Mesendoderm (in vitro differentiated cells): ENCODE measurements at regions not wholly inside any gene's neighbourhood (a gene's known extent, or its start where the extent isn't known, plus 50 kb on each side); places are given as distances from the start of the nearest gene placed in this dataset.
A peak's percentile ranks its signal among the peaks of the same experiment; 100 is the strongest.

Experiments
- DNase-seq: peaks from one replicate; pipeline ENCODE4 v3.0.0; 2013
- H2AK5ac ChIP-seq: 2 replicates; pipeline ENCODE4 v1.6.1; 2013; ENCODE audit warnings: low read length, inconsistent platforms
- H2BK120ac ChIP-seq: 2 replicates; pipeline ENCODE4 v1.6.1; 2013; ENCODE audit warnings: low read depth, mild to moderate bottlenecking, low read length, moderate library complexity, mixed read lengths
- H2BK15ac ChIP-seq: replicated peaks from 2 replicates; pipeline ENCODE4 v1.6.1; 2013; ENCODE audit warnings: low read depth, mild to moderate bottlenecking, moderate library complexity
- H2BK5ac ChIP-seq: 2 replicates; pipeline ENCODE4 v1.6.1; 2013; ENCODE audit warnings: low read length, inconsistent platforms
- H3K18ac ChIP-seq: 2 replicates; pipeline ENCODE4 v1.6.1; 2013; ENCODE audit warnings: mild to moderate bottlenecking, low read length, mixed read lengths
- H3K23ac ChIP-seq: one replicate; pipeline ENCODE4 v1.6.1; 2013; ENCODE audit warnings: low read length
- H3K27ac ChIP-seq: 2 replicates; pipeline ENCODE4 v1.5.1; 2013; ENCODE audit warnings: low read depth, mild to moderate bottlenecking, inconsistent platforms, low read length, moderate library complexity
- H3K27me3 ChIP-seq: 2 replicates; pipeline ENCODE4 v1.6.1; 2013; ENCODE audit warnings: low read length, control low read depth, mild to moderate bottlenecking, inconsistent platforms; ENCODE audit not compliant: insufficient read depth, poor library complexity
- H3K36me3 ChIP-seq: 2 replicates; pipeline ENCODE4 v1.6.1; 2013; ENCODE audit warnings: low read length, inconsistent platforms; ENCODE audit not compliant: control insufficient read depth, insufficient read depth
- H3K4ac ChIP-seq: one replicate; pipeline ENCODE4 v1.6.1; 2013; ENCODE audit warnings: low read depth, mild to moderate bottlenecking, low read length, moderate library complexity
- H3K4me1 ChIP-seq: 2 replicates; pipeline ENCODE4 v1.6.1; 2013; ENCODE audit warnings: low read depth, low read length, inconsistent platforms; ENCODE audit not compliant: control insufficient read depth
- H3K4me2 ChIP-seq: 2 replicates; pipeline ENCODE4 v1.6.1; 2013; ENCODE audit warnings: low read length
- H3K4me3 ChIP-seq: 2 replicates; pipeline ENCODE4 v1.5.1; 2013; ENCODE audit warnings: mild to moderate bottlenecking, low read length
- H3K56ac ChIP-seq: one replicate; pipeline ENCODE4 v1.6.1; 2013; ENCODE audit warnings: low read length
- H3K79me1 ChIP-seq: 2 replicates; pipeline ENCODE4 v1.6.1; 2013; ENCODE audit warnings: low read length, inconsistent platforms
- H3K79me2 ChIP-seq: 2 replicates; pipeline ENCODE4 v1.6.1; 2013; ENCODE audit warnings: mild to moderate bottlenecking, low read length; ENCODE audit not compliant: control insufficient read depth, insufficient read depth
- H3K9ac ChIP-seq: 2 replicates; pipeline ENCODE4 v1.6.1; 2013; ENCODE audit warnings: low read length, inconsistent platforms
- H4K5ac ChIP-seq: one replicate; pipeline ENCODE4 v1.6.1; 2013; ENCODE audit warnings: low read length
- H4K8ac ChIP-seq: one replicate; pipeline ENCODE4 v1.6.1; 2013; ENCODE audit warnings: low read depth, mild to moderate bottlenecking, control low read depth, low read length, moderate library complexity
- WGBS: extraction: QIAGEN DNeasy Blood & Tissue Kit; methylation state at CpG from one replicate; pipeline ENCODE4 v1.1.7; 2013; ENCODE audit warnings: low lambda C conversion rate, missing lambda C conversion rate; ENCODE audit not compliant: insufficient coverage; ENCODE audit errors: extremely low coverage; 5-methylcytosine and 5-hydroxymethylcytosine counted together

GRCh38 chr1:215488850-215489249, 78.3 kb upstream of the KCTD3 start:
- H2AK5ac ChIP-seq, result no peak overlapping the region
- H3K79me2 ChIP-seq, result no peaks in the 10 kb centered on the region
- no peak overlapping the region for H2BK120ac ChIP-seq
- H4K5ac ChIP-seq, result no peak overlapping the region
- no peak for DNase-seq
- no peak overlapping the region for H3K4me3 ChIP-seq
- no peak overlapping the region for H2BK15ac ChIP-seq
- H3K79me1 ChIP-seq, result no peaks in the 10 kb centered on the region
- no peaks in the 10 kb centered on the region for H3K36me3 ChIP-seq
- H3K56ac ChIP-seq, result no peak overlapping the region
- no peak overlapping the region for H3K9ac ChIP-seq
- H3K27ac ChIP-seq, result no peak overlapping the region
- H3K23ac ChIP-seq, result no peak overlapping the region
- no peak overlapping the region for H2BK5ac ChIP-seq
- no peak overlapping the region for H4K8ac ChIP-seq
- no CpG with 5 or more reads among the region's 1 CpG for WGBS
- H3K18ac ChIP-seq, result no peak overlapping the region
- H3K4me2 ChIP-seq, result no peak overlapping the region
- H3K4me1 ChIP-seq, result no peaks in the 10 kb centered on the region
- H3K4ac ChIP-seq, result no peak overlapping the region
- H3K27me3 ChIP-seq, result no peaks in the 10 kb centered on the region

GRCh38 chr1:215489771-215490565, 77.1 kb upstream of the KCTD3 start:
- Histone ChIP-seq H3K9ac (no peak overlapping the region), H3K18ac (no peak overlapping the region), H3K56ac (no peak overlapping the region), H3K4ac (no peak overlapping the region), H3K4me1 (no peaks in the 10 kb centered on the region), H3K4me3 (no peak overlapping the region), H3K79me1 (no peaks in the 10 kb centered on the region), H2BK120ac (no peak overlapping the region), H3K4me2 (no peak overlapping the region), H4K8ac (no peak overlapping the region), H2BK15ac (no peak overlapping the region), H3K23ac (no peak overlapping the region), H4K5ac (no peak overlapping the region), H2BK5ac (no peak overlapping the region), H3K36me3 (no peaks in the 10 kb centered on the region), H2AK5ac (no peak overlapping the region), H3K27ac (no peak overlapping the region), H3K79me2 (no peaks in the 10 kb centered on the region), H3K27me3 (no peaks in the 10 kb centered on the region)
- DNase-seq, result no peak
- no CpG with 5 or more reads among the region's 3 CpGs for WGBS

- Histone ChIP-seq H2BK5ac (no peak overlapping the region), H3K79me2 (no peaks in the 10 kb centered on the region), H3K9ac (no peak overlapping the region), H3K27ac (no peak overlapping the region), H3K4ac (no peak overlapping the region), H2BK120ac (no peak overlapping the region), H3K4me1 (no peaks in the 10 kb centered on the region), H2BK15ac (no peak overlapping the region), H2AK5ac (no peak overlapping the region), H3K4me3 (no peak overlapping the region), H3K56ac (no peak overlapping the region), H3K27me3 (no peaks in the 10 kb centered on the region), H4K5ac (no peak overlapping the region), H3K36me3 (no peaks in the 10 kb centered on the region), H3K4me2 (no peak overlapping the region), H4K8ac (no peak overlapping the region), H3K18ac (no peak overlapping the region), H3K79me1 (no peaks in the 10 kb centered on the region), H3K23ac (no peak overlapping the region)
- WGBS, result no CpG with 5 or more reads among the region's 7 CpGs
- peak; percentile 4 for DNase-seq
Measured at GRCh38 chr1:215497528-215497927, 69.6 kb upstream of the KCTD3 start.

- Histone ChIP-seq H2BK5ac (no peak overlapping the region), H3K27me3 (no peaks in the 10 kb centered on the region), H3K27ac (no peak overlapping the region), H2AK5ac (no peak overlapping the region), H3K18ac (no peak overlapping the region), H4K5ac (no peak overlapping the region), H3K4me2 (no peak overlapping the region), H3K4me3 (no peak overlapping the region), H3K79me2 (no peaks in the 10 kb centered on the region), H3K56ac (no peak overlapping the region), H3K23ac (no peak overlapping the region), H2BK120ac (no peak overlapping the region), H3K36me3 (no peaks in the 10 kb centered on the region), H4K8ac (no peak overlapping the region), H3K9ac (no peak overlapping the region), H3K4ac (no peak overlapping the region), H3K79me1 (no peaks in the 10 kb centered on the region), H2BK15ac (no peak overlapping the region), H3K4me1 (no peaks in the 10 kb centered on the region)
- no peak for DNase-seq
- no CpG with 5 or more reads among the region's 4 CpGs for WGBS
Measured at GRCh38 chr1:215501496-215501895, 65.6 kb upstream of the KCTD3 start.

- H3K27me3 ChIP-seq, result no peaks in the 10 kb centered on the region
- no peak overlapping the region for H3K4ac ChIP-seq
- H3K9ac ChIP-seq, result no peak overlapping the region
- no peaks in the 10 kb centered on the region for H3K79me1 ChIP-seq
- DNase-seq, result no peak
- no peak overlapping the region for H3K56ac ChIP-seq
- no peak overlapping the region for H2AK5ac ChIP-seq
- H3K23ac ChIP-seq, result no peak overlapping the region
- H4K8ac ChIP-seq, result no peak overlapping the region
- no CpG with 5 or more reads among the region's 1 CpG for WGBS
- H3K79me2 ChIP-seq, result no peaks in the 10 kb centered on the region
- H3K4me3 ChIP-seq, result no peak overlapping the region
- H2BK5ac ChIP-seq, result no peak overlapping the region
- no peaks in the 10 kb centered on the region for H3K4me1 ChIP-seq
- H2BK15ac ChIP-seq, result no peak overlapping the region
- no peak overlapping the region for H4K5ac ChIP-seq
- H3K27ac ChIP-seq, result no peak overlapping the region
- H3K18ac ChIP-seq, result no peak overlapping the region
- H2BK120ac ChIP-seq, result no peak overlapping the region
- no peak overlapping the region for H3K4me2 ChIP-seq
- no peaks in the 10 kb centered on the region for H3K36me3 ChIP-seq
Measured at GRCh38 chr1:215502081-215502480, 65.0 kb upstream of the KCTD3 start.

- no peaks in the 10 kb centered on the region for H3K27me3 ChIP-seq
- no peak overlapping the region for H3K56ac ChIP-seq
- H3K4me1 ChIP-seq, result no peaks in the 10 kb centered on the region
- no peak overlapping the region for H3K4ac ChIP-seq
- H3K9ac ChIP-seq, result no peak overlapping the region
- no peak overlapping the region for H3K27ac ChIP-seq
- H3K79me2 ChIP-seq, result no peaks in the 10 kb centered on the region
- no peak overlapping the region for H2BK5ac ChIP-seq
- H3K4me2 ChIP-seq, result no peak overlapping the region
- no peak overlapping the region for H4K8ac ChIP-seq
- no peak overlapping the region for H2BK15ac ChIP-seq
- H3K23ac ChIP-seq, result no peak overlapping the region
- H2BK120ac ChIP-seq, result no peak overlapping the region
- H3K18ac ChIP-seq, result no peak overlapping the region
- H4K5ac ChIP-seq, result no peak overlapping the region
- DNase-seq, result no peak
- no peak overlapping the region for H3K4me3 ChIP-seq
- H3K79me1 ChIP-seq, result no peaks in the 10 kb centered on the region
- no peaks in the 10 kb centered on the region for H3K36me3 ChIP-seq
- no peak overlapping the region for H2AK5ac ChIP-seq
- WGBS, result no CpG with 5 or more reads among the region's 1 CpG
Measured at GRCh38 chr1:215507119-215507518, 60.0 kb upstream of the KCTD3 start.
